Ishikawa (cell line): ENCODE measurements at regions not wholly inside any gene's neighbourhood (a gene's known extent, or its start where the extent isn't known, plus 50 kb on each side); places are given as distances from the start of the nearest gene placed in this dataset.

Experiments used
- CEBPB ChIP-seq: IDR thresholded peaks from 2 replicates; pipeline ENCODE4 v1.6.1; 2012
- CREB1 ChIP-seq: IDR thresholded peaks from 2 replicates; pipeline ENCODE4 v1.6.1; 2012; ENCODE audit warnings: low read depth
- EGR1 ChIP-seq: IDR thresholded peaks from 2 replicates; pipeline ENCODE4 v1.6.1; 2012
- EP300 ChIP-seq: IDR thresholded peaks from 2 replicates; pipeline ENCODE4 v1.6.1; 2012; ENCODE audit warnings: borderline replicate concordance
- FOXM1 ChIP-seq: IDR thresholded peaks from 2 replicates; pipeline ENCODE4 v1.6.1; 2012; ENCODE audit warnings: low read depth, borderline replicate concordance
- NFIC ChIP-seq: IDR thresholded peaks from 2 replicates; pipeline ENCODE4 v1.6.1; 2012
- RAD21 ChIP-seq: IDR thresholded peaks from 2 replicates; pipeline ENCODE4 v1.6.1; 2012; ENCODE audit warnings: low read depth
- TAF1 ChIP-seq: IDR thresholded peaks from 2 replicates; pipeline ENCODE4 v1.6.1; 2012; ENCODE audit warnings: low read depth, mild to moderate bottlenecking
- TCF12 ChIP-seq: IDR thresholded peaks from 2 replicates; pipeline ENCODE4 v1.6.1; 2012; ENCODE audit warnings: low read depth
- TEAD4 ChIP-seq: IDR thresholded peaks from 2 replicates; pipeline ENCODE4 v1.6.1; 2012
- YY1 ChIP-seq: IDR thresholded peaks from 2 replicates; pipeline ENCODE4 v1.6.1; 2012; ENCODE audit warnings: low read depth
- ZBTB7A ChIP-seq: IDR thresholded peaks from 2 replicates; pipeline ENCODE4 v1.6.1; 2012; ENCODE audit warnings: low read depth
- TF ChIP-seq, protein P1 (sequence below): IDR thresholded peaks from 2 replicates; pipeline ENCODE4 v1.6.1; 2012; ENCODE audit warnings: low read depth, mild to moderate bottlenecking
- TF ChIP-seq, protein P2 (sequence below): IDR thresholded peaks from 2 replicates; pipeline ENCODE4 v1.6.1; 2012
- TF ChIP-seq, protein P3 (sequence below): IDR thresholded peaks from 2 replicates; pipeline ENCODE4 v1.6.1; 2012

DNA sequence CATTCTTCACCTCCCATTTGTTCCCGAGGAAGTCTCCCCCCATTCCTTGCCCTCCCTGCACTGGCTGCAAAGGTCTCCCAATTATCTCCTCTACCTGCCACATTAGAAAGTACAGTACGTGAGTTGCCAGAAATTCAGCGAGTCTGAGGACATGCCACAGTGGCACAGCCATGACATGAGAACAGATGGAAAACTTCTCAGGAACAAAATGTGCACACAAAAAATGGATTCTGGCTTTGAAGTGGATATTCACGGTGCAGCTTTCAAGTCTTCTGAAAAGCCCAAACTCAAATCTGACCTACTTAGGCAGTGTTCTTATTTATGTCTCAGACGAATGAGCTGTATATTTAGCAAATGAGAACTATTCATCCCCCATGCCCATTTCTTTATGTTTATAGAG, 269.1 kb upstream of the ARID1B start:
- TF ChIP-seq, protein P1, sequence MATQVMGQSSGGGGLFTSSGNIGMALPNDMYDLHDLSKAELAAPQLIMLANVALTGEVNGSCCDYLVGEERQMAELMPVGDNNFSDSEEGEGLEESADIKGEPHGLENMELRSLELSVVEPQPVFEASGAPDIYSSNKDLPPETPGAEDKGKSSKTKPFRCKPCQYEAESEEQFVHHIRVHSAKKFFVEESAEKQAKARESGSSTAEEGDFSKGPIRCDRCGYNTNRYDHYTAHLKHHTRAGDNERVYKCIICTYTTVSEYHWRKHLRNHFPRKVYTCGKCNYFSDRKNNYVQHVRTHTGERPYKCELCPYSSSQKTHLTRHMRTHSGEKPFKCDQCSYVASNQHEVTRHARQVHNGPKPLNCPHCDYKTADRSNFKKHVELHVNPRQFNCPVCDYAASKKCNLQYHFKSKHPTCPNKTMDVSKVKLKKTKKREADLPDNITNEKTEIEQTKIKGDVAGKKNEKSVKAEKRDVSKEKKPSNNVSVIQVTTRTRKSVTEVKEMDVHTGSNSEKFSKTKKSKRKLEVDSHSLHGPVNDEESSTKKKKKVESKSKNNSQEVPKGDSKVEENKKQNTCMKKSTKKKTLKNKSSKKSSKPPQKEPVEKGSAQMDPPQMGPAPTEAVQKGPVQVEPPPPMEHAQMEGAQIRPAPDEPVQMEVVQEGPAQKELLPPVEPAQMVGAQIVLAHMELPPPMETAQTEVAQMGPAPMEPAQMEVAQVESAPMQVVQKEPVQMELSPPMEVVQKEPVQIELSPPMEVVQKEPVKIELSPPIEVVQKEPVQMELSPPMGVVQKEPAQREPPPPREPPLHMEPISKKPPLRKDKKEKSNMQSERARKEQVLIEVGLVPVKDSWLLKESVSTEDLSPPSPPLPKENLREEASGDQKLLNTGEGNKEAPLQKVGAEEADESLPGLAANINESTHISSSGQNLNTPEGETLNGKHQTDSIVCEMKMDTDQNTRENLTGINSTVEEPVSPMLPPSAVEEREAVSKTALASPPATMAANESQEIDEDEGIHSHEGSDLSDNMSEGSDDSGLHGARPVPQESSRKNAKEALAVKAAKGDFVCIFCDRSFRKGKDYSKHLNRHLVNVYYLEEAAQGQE, result no peak
- TF ChIP-seq TAF1, result no peak
- TF ChIP-seq TEAD4, result no peak
- TF ChIP-seq EP300, result no peak
- TF ChIP-seq, protein P2, sequence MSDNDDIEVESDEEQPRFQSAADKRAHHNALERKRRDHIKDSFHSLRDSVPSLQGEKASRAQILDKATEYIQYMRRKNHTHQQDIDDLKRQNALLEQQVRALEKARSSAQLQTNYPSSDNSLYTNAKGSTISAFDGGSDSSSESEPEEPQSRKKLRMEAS, result no peak
- TF ChIP-seq FOXM1, result no peak
- no peak for TF ChIP-seq NFIC
- TF ChIP-seq, protein P3, sequence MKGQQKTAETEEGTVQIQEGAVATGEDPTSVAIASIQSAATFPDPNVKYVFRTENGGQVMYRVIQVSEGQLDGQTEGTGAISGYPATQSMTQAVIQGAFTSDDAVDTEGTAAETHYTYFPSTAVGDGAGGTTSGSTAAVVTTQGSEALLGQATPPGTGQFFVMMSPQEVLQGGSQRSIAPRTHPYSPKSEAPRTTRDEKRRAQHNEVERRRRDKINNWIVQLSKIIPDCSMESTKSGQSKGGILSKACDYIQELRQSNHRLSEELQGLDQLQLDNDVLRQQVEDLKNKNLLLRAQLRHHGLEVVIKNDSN, result no peak
- TF ChIP-seq CREB1, result no peak
- no peak for TF ChIP-seq CEBPB
- no peak for TF ChIP-seq YY1
- no peak for TF ChIP-seq TCF12
- TF ChIP-seq ZBTB7A, result no peak
- no peak for TF ChIP-seq EGR1
- no peak for TF ChIP-seq RAD21

DNA sequence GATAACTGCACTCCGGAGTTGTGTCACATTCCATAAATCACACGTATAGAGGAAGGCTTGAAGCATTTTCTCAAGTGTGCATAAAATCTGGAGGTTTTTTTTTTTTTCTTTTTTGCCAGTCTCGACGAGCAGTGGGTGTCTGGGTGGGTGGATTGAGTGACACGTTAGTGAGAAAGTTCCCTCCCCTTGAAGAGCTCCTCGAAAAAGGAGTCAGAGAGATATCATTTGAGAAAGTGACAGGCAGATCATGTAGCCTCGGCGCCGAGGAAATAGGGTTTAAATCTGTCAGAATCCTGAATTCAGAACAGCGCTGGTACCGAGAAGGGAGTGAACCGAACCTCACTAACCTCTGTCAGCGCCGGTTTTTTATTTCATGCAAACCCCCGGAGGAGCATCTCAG, 269.5 kb upstream of the ARID1B start:
- TF ChIP-seq EP300 (no peak), CREB1 (no peak), TEAD4 (no peak), NFIC (no peak), YY1 (no peak), ZBTB7A (no peak), RAD21 (no peak), TAF1 (no peak), FOXM1 (no peak), EGR1 (no peak), TCF12 (no peak), CEBPB (no peak)
- TF ChIP-seq, protein P3, result no peak
- TF ChIP-seq, protein P1, result no peak
- TF ChIP-seq, protein P2, result no peak

DNA sequence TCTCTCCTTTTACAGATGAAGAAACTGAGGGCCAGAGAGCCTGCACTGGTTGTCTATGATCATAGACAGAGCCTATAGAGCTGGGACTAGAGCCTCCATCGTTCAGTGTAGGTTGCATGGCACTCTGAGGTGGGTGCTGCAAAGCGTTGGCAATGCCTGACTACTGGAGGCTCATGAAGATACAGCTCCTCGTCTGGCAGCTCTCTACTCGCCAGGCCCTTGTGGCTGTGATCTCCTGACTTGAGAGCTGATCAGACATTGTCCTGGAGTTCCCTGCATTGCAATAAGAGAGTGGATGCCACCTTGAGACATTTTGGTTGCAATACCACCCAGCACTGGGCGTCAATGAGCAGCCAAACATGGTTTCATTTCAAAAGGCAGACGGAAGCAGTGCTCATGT, 270.1 kb upstream of the ARID1B start:
- no peak for TF ChIP-seq ZBTB7A
- TF ChIP-seq, protein P1, result no peak
- TF ChIP-seq CEBPB, result no peak
- no peak for TF ChIP-seq TCF12
- no peak for TF ChIP-seq RAD21
- TF ChIP-seq YY1, result no peak
- TF ChIP-seq CREB1, result no peak
- TF ChIP-seq FOXM1, result no peak
- no peak for TF ChIP-seq EGR1
- TF ChIP-seq, protein P2, result no peak
- no peak for TF ChIP-seq TAF1
- TF ChIP-seq TEAD4, result no peak

DNA sequence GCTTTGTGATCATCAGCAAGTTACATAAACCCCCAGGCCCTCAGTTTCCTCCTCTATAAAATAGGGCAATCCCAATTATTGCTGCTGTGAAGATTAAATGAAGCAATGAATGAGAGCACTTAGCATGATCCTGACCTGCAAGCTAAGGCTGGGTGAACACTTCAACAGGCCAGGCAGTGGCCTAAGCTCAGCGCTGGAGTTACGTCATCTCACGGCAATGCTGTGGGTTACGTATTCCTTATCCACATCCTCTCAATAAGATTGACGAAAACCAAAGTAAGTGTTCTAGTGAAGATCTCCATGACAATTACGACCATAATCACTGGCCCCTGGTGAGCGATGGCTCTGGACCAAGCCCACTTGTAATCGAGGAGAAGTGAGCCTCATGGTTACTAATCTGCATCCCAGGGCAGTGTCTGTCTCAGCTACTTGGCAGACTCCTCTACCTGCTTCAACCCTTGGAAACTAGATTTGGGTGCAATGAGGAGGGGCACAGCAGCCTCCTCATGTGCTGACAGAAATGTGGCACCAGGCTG, 274.1 kb upstream of the ARID1B start:
- no peak for TF ChIP-seq EGR1
